GM10266 (cell line): ENCODE measurements at regions not wholly inside any gene's neighbourhood (a gene's known extent, or its start where the extent isn't known, plus 50 kb on each side); places are given as distances from the start of the nearest gene placed in this dataset.

ENCODE experiments used
- DNase-seq: peaks from one replicate; pipeline ENCODE4 v3.0.0; 2012; ENCODE audit errors: extremely low spot score
- TF ChIP-seq, protein P1 (sequence below): IDR thresholded peaks from 2 replicates; pipeline ENCODE4 v1.5.1; 2012; ENCODE audit warnings: mild to moderate bottlenecking, low read depth; ENCODE audit not compliant: control insufficient read depth, insufficient read depth; ENCODE audit errors: missing control alignments

DNA sequence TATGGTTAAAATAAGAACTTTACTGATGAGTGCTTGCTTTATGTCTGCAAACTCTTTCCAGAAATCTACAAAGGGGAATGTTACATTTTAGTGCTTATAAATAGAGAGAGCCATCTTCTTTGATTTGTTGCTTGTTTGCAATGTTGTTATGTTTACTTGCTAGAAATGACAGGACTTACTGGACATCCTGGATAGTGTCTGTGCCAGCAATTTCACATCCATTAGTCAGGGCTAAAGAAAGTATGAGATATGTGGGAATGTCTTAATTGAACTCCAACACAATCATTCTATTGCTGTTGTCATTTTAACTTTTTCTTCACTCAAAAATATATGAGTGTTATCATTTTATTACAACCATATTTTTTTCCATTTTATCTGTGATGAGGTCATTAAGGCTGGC is 453.2 kb downstream of the TNS3 start:
- no peak for DNase-seq
- TF ChIP-seq, protein P1, sequence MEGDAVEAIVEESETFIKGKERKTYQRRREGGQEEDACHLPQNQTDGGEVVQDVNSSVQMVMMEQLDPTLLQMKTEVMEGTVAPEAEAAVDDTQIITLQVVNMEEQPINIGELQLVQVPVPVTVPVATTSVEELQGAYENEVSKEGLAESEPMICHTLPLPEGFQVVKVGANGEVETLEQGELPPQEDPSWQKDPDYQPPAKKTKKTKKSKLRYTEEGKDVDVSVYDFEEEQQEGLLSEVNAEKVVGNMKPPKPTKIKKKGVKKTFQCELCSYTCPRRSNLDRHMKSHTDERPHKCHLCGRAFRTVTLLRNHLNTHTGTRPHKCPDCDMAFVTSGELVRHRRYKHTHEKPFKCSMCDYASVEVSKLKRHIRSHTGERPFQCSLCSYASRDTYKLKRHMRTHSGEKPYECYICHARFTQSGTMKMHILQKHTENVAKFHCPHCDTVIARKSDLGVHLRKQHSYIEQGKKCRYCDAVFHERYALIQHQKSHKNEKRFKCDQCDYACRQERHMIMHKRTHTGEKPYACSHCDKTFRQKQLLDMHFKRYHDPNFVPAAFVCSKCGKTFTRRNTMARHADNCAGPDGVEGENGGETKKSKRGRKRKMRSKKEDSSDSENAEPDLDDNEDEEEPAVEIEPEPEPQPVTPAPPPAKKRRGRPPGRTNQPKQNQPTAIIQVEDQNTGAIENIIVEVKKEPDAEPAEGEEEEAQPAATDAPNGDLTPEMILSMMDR = no peak

DNA sequence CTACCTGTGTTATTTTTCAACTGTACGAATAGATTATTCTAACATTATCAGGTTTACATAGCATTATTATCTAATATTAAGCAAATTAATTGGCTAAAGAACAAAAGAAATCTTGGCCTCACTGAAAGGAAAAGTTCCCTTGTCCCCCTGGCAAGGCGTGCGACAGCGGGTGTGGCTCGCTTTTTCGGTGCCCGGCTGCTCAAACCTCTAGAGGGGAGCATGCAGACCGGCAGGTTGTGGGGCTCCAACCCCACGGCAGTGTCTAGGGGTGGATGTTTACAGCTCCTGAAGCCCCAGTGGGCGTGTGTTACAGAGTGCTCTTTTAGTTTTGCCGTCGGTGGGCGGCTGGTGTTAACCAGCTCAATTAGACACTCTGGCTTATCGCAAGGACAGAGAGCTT is 456.4 kb downstream of the TNS3 start:
- no peak for DNase-seq
- TF ChIP-seq, protein P1 = no peak

DNA sequence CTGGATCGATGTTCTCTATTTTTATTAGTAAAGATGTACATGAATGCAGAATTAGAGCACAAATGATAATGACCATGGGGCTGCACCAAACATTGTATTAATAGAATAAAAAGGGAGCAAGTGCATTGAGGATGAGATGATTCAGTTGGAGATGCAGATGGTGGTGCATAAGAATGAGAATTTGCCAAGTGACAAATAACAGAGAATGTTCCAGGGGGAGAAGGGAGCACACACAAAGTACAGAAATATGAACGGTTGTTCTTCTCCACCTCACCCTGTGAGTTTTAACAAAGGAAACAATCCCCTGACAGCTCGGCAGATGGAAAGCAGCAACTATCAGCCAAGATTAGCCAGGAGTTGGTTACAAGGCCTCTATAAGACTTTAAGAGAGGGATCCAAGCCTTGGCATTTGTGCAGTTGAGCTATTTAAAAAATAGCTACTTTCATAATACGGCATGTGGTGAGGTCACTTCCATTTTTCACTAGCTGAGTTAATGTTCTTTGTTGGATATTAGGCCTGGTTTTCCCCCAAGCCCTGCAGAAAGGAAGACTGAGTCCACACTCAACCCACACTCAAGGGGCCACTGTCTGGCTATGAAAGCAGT is 462.5 kb downstream of the TNS3 start:
- DNase-seq = no peak

DNA sequence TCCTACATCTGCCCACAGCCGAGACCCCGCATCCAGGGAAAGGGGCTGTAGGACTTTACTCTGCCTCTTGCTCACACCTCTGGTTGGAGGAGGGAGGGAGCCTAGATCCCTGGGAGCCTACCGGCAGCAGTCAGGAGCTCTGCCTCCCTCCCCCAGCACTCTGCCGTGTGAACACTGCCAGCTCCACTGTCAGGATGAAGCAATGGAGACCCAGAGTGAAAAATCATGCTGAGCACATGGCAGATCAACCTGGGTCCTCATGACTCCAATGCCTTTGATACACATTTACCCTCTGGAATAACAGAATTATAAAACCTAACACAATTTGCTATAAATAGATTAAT is 477.7 kb downstream of the TNS3 start:
- no peak for DNase-seq
- TF ChIP-seq, protein P1 = no peak

More for the DNA sequence above, 462.5 kb downstream of the TNS3 start:
- TF ChIP-seq, protein P1 = no peak

DNA sequence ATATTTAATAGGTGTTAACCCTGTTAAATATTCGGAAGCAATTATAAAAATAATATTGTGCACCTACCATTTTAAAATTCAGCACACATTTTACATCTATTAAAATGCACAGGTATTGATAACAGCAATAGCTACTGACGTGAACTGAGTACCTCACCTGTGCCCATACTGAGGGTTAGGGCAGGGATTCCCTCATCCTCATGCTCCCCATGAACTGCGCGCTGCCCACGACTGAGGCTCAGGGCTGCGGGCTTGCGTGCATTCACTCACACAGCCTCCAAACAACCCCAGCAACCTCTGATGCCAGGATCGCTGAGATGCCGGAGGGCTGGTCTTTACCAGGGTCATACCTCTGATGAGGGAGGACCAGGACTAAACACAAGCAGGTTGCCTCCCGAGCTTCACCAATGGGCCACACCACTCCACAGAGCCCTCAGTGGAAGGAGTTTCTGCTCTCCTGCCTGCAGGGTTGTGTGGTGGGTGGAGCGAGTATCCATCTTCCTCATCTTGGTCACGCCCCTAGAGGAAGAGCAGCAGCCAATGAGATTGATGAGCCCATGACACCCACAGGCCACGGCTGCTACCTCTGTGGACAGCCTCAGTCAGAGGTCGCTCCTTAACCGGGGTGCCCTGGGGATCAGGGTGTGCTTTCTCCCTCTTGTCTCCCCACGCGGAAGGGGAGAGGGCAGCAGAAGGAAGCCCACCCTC is 478.3 kb downstream of the TNS3 start:
- DNase-seq = no peak
- TF ChIP-seq, protein P1 = no peak

DNA sequence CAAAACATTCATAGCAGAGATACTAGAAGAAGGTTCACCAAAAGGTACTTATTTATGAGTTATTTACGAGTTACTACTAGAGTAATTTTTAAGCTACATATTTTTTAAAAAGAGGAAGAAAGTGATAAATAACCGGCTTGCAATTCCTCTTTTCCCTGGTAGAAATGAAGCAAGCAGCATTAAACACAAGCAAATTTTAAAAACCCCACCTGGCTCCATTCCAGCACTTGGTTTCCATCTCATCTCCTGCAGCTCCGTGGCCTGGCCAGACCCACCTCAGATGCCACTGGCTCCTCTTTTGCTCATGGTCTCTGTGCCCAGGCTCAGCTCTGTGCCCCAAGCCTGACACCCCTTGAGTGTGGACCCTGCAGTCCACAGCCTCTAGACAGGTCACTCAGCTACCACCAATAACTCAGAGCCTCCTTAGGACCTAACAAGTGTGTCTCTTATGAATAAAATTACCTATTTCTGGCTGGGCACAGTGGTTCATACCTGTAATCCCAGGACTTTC is 479.5 kb downstream of the TNS3 start:
- TF ChIP-seq, protein P1 = no peak
- no peak for DNase-seq

DNA sequence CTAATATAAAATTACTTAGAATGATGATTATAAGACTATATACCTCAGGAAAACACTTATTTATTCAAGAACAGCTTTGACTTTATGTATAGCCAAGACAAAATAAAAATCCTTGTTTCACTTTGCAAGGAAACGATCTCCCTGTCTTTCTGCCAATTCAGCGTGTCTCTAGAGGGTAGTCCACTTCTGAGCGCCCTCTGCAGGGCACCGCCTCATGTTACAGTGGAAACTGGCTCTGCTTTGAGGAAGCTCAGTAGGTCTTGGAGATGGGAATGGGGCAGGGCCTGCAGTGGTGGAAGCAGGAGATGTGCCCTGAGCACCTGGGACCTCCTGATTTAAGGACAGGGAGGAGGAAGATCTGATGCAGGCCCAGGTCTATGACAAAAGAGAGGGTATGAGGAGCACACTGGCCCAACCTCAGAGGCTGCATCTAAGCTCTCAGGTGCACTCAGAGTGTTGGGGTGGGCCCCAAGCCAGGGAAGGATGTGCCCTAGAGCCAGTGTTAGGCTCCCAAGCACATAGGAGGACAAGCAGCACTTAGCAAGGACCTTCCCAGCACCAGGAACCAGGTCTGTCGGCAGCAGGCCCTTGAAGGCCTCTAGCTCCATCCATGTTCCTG is 481.0 kb downstream of the TNS3 start:
- DNase-seq = no peak
- TF ChIP-seq, protein P1 = peak; percentile 29
